H9 (cell line): ENCODE measurements at regions not wholly inside any gene's neighbourhood (a gene's known extent, or its start where the extent isn't known, plus 50 kb on each side); places are given as distances from the start of the nearest gene placed in this dataset.

Experiments
- DNase-seq: peaks from one replicate; pipeline ENCODE4 v3.0.0-alpha.2; 2017
- H2AFZ ChIP-seq: one replicate; pipeline ENCODE4 v1.6.1; 2013; ENCODE audit warnings: mild to moderate bottlenecking, low read length, control low read depth, moderate library complexity
- H2AK5ac ChIP-seq: 2 replicates; pipeline ENCODE4 v1.6.1; 2013; ENCODE audit warnings: low read length, control low read depth, mixed read lengths; ENCODE audit not compliant: insufficient read length
- H2BK120ac ChIP-seq: one replicate; pipeline ENCODE4 v1.6.1; 2013; ENCODE audit warnings: low read depth, mild to moderate bottlenecking, low read length, control low read depth, inconsistent platforms; ENCODE audit not compliant: poor library complexity, severe bottlenecking
- H2BK12ac ChIP-seq: 2 replicates; pipeline ENCODE4 v1.6.1; 2013; ENCODE audit warnings: low read length, control low read depth, mixed read lengths, low read depth; ENCODE audit not compliant: insufficient read length
- H2BK15ac ChIP-seq: 2 replicates; pipeline ENCODE4 v1.6.1; 2013; ENCODE audit warnings: low read depth, low read length, control low read depth
- H2BK20ac ChIP-seq: one replicate; pipeline ENCODE4 v1.6.1; 2013; ENCODE audit warnings: low read depth, mild to moderate bottlenecking, low read length, control low read depth, inconsistent platforms; ENCODE audit not compliant: poor library complexity, severe bottlenecking
- H2BK5ac ChIP-seq: 2 replicates; pipeline ENCODE4 v1.6.1; 2013; ENCODE audit warnings: low read length, control low read depth, mixed read lengths; ENCODE audit not compliant: insufficient read length
- H3K14ac ChIP-seq: 2 replicates; pipeline ENCODE4 v1.6.1; 2013; ENCODE audit warnings: low read length, control low read depth; ENCODE audit not compliant: insufficient read depth
- H3K18ac ChIP-seq: 2 replicates; pipeline ENCODE4 v1.6.1; 2013; ENCODE audit warnings: low read depth, mild to moderate bottlenecking, mixed read lengths, low read length, control low read depth; ENCODE audit not compliant: insufficient read length
- H3K23ac ChIP-seq: 2 replicates; pipeline ENCODE4 v1.6.1; 2013; ENCODE audit warnings: low read length, control low read depth, mixed read lengths, low read depth; ENCODE audit not compliant: insufficient read length
- H3K23me2 ChIP-seq: 2 replicates; pipeline ENCODE4 v1.6.1; 2013; ENCODE audit warnings: low read depth, mild to moderate bottlenecking, mixed read lengths, low read length, control low read depth; ENCODE audit not compliant: insufficient read length, poor library complexity, severe bottlenecking
- H3K27ac ChIP-seq: 2 replicates; pipeline ENCODE4 v1.5.1; 2013; ENCODE audit warnings: low read length, control low read depth, mixed read lengths, low read depth; ENCODE audit not compliant: insufficient read length
- H3K27me3 ChIP-seq: 2 replicates; pipeline ENCODE4 v1.6.1; 2013; ENCODE audit warnings: low read length, control low read depth, inconsistent platforms; ENCODE audit not compliant: insufficient read depth
- H3K4ac ChIP-seq: 2 replicates; pipeline ENCODE4 v1.6.1; 2013; ENCODE audit warnings: low read depth, mild to moderate bottlenecking, control low read depth, inconsistent platforms, low read length, moderate library complexity
- H3K4me1 ChIP-seq: 2 replicates; pipeline ENCODE4 v1.6.1; 2013; ENCODE audit warnings: low read length, control low read depth, inconsistent platforms; ENCODE audit not compliant: insufficient read depth
- H3K4me2 ChIP-seq: 2 replicates; pipeline ENCODE4 v1.6.1; 2013; ENCODE audit warnings: low read length, control low read depth, mixed read lengths; ENCODE audit not compliant: insufficient read length, insufficient read depth
- H3K56ac ChIP-seq: 2 replicates; pipeline ENCODE4 v1.6.1; 2013; ENCODE audit warnings: low read depth, mild to moderate bottlenecking, mixed read lengths, low read length, control low read depth; ENCODE audit not compliant: insufficient read length
- H3K79me1 ChIP-seq: 2 replicates; pipeline ENCODE4 v1.6.1; 2013; ENCODE audit warnings: low read depth, mild to moderate bottlenecking, moderate library complexity, low read length, control low read depth, inconsistent platforms; ENCODE audit not compliant: insufficient read depth, poor library complexity, severe bottlenecking
- H3K79me2 ChIP-seq: 2 replicates; pipeline ENCODE4 v1.6.1; 2013; ENCODE audit warnings: low read length, control low read depth, inconsistent platforms; ENCODE audit not compliant: insufficient read depth
- H3K9ac ChIP-seq: 2 replicates; pipeline ENCODE4 v1.6.1; 2013; ENCODE audit warnings: low read length, control low read depth, mixed read lengths; ENCODE audit not compliant: insufficient read length; ENCODE audit errors: extremely low read depth
- H3K9me3 ChIP-seq: one replicate; pipeline ENCODE4 v1.6.1; 2013; ENCODE audit warnings: low read depth, low read length, inconsistent platforms; ENCODE audit not compliant: control insufficient read depth
- H3T11ph ChIP-seq: one replicate; pipeline ENCODE4 v1.6.1; 2013; ENCODE audit warnings: mild to moderate bottlenecking, low read length, control low read depth, inconsistent platforms
- H4K20me1 ChIP-seq: one replicate; pipeline ENCODE4 v1.6.1; 2013; ENCODE audit not compliant: control insufficient read depth, insufficient read length, insufficient read depth
- H4K5ac ChIP-seq: 2 replicates; pipeline ENCODE4 v1.6.1; 2013; ENCODE audit warnings: low read depth, mild to moderate bottlenecking, mixed read lengths, low read length, control low read depth; ENCODE audit not compliant: insufficient read length
- H4K8ac ChIP-seq: replicated peaks from 2 replicates; pipeline ENCODE4 v1.6.1; 2013; ENCODE audit warnings: low read length, control low read depth, mixed read lengths, low read depth; ENCODE audit not compliant: insufficient read length
- H4K91ac ChIP-seq: 2 replicates; pipeline ENCODE4 v1.6.1; 2013; ENCODE audit warnings: low read depth, mild to moderate bottlenecking, moderate library complexity, mixed read lengths, low read length, control low read depth; ENCODE audit not compliant: insufficient read length
- H3K27ac Mint-ChIP-seq, 3 experiments: 2 replicates in 2 of 3; 3 replicates in 1 of 3; pipeline ENCODE4 v1.8.0; 2020 to 2021; ENCODE audit warnings: mixed read lengths in 3 of 3, mild to moderate bottlenecking in 1 of 3, moderate library complexity in 1 of 3
- H3K27me3 Mint-ChIP-seq: 2 replicates; pipeline ENCODE4 v1.8.0; 2021; ENCODE audit warnings: low read depth, mild to moderate bottlenecking, moderate library complexity, mixed read lengths
- H3K36me3 Mint-ChIP-seq, 3 experiments: 2 replicates in 2 of 3; 3 replicates in 1 of 3; pipeline ENCODE4 v1.8.0; 2020 to 2021; ENCODE audit warnings: low read depth in 3 of 3, mixed read lengths in 3 of 3; ENCODE audit not compliant: insufficient read depth in 1 of 3
- H3K4me1 Mint-ChIP-seq, 2 experiments: 2 replicates each; pipeline ENCODE4 v1.8.0; 2020; ENCODE audit warnings: mixed read lengths in 2 of 2
- H3K4me3 Mint-ChIP-seq, 2 experiments: 2 replicates in 1 of 2; 3 replicates in 1 of 2; pipeline ENCODE4 v1.8.0; 2020 to 2021; ENCODE audit warnings: mild to moderate bottlenecking in 2 of 2, mixed read lengths in 2 of 2, moderate library complexity in 1 of 2
- H3K9me3 Mint-ChIP-seq, 2 experiments: 2 replicates in 1 of 2; 3 replicates in 1 of 2; pipeline ENCODE4 v1.8.0; 2020; ENCODE audit warnings: mild to moderate bottlenecking in 2 of 2, mixed read lengths in 2 of 2, moderate library complexity in 1 of 2
- CTCF ChIP-seq: fragments of 200-600 bp; sonication (generic); conservative IDR thresholded peaks from 3 replicates; pipeline ENCODE4 v1.8.0; 2021; ENCODE audit warnings: antibody characterized with exemption, mild to moderate bottlenecking

DNA sequence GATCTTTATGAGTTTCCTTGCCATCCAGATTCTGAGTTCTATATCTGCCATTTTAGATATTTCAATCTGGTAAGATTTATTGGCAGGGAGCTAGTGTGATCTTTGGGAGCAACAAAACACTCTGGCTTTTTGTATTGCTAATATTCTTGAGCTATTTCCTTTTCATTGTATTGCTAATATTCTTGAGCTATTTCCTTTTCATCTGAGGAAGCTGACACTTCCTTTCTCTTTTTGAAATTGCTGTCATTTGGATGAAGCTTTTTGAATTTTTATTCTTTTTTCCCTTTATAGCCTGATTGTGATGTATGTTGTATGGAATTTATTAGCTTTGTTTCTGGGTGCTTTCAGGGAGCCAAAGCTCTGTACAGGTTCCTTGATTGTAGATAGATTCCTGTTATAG lies 873.5 kb upstream of the ATXN8OS start:
- H3K23me2 ChIP-seq = no peaks in the 10 kb centered on the region
- no peak for TF ChIP-seq CTCF

More for the DNA sequence above, 873.5 kb upstream of the ATXN8OS start:
- Histone ChIP-seq H3K79me1 (no peaks in the 10 kb centered on the region), H3K14ac (no peak overlapping the region), H2BK120ac (no peak overlapping the region), H3K9ac (no peak overlapping the region), H2BK15ac (no peak overlapping the region), H3K9me3 (no peaks in the 10 kb centered on the region), H3K79me2 (no peaks in the 10 kb centered on the region), H3K27ac (peak overlapping the region; percentile 94), H2BK20ac (no peak overlapping the region), H4K20me1 (no peaks in the 10 kb centered on the region), H2BK5ac (peak overlapping the region; percentile 81), H4K91ac (no peak overlapping the region), H3K56ac (peak overlapping the region; percentile 96), H2AK5ac (no peak overlapping the region), H3K4me2 (no peak overlapping the region), H2AFZ (no peak overlapping the region), H3K18ac (no peak overlapping the region), H4K8ac (no peak overlapping the region), H3K4ac (no peak overlapping the region), H3K27me3 (no peaks in the 10 kb centered on the region), H2BK12ac (no peak overlapping the region), H3K4me1 (peaks cover 6% of the 10 kb centered on the region; the same call in 1 of the 2 replicates), H4K5ac (no peak overlapping the region), H3K23ac (no peak overlapping the region), H3T11ph (no peak overlapping the region)
- Mint-ChIP-seq H3K9me3 (peaks cover 0 to 15% of the 10 kb centered on the region in 2 experiments; a peak in 3 of 5 replicates), H3K27ac (peak overlapping the region in 2 of 3 experiments; percentile 42 to 90; a peak in 5 of 7 replicates), H3K36me3 (peaks cover 16 to 25% (median 19%) of the 10 kb centered on the region in 3 experiments; a peak in 6 of 7 replicates), H3K27me3 (no peaks in the 10 kb centered on the region), H3K4me3 (no peak overlapping the region), H3K4me1 (peaks cover 18 to 27% of the 10 kb centered on the region in 2 experiments)
- no peak for DNase-seq
